22Rv1 (cell line): ENCODE measurements at regions not wholly inside any gene's neighbourhood (a gene's known extent, or its start where the extent isn't known, plus 50 kb on each side); places are given as distances from the start of the nearest gene placed in this dataset.

Source experiments
- ZFX ChIP-seq: fragments of 450-650 bp; IDR thresholded peaks from 2 replicates; pipeline ENCODE4 v1.6.1; 2017; ENCODE audit warnings: antibody characterized with exemption, borderline replicate concordance
- TF ChIP-seq, protein P1 (sequence below): fragments of 450-650 bp; IDR thresholded peaks from 2 replicates; pipeline ENCODE4 v1.5.1; 2017; ENCODE audit warnings: mild to moderate bottlenecking

DNA sequence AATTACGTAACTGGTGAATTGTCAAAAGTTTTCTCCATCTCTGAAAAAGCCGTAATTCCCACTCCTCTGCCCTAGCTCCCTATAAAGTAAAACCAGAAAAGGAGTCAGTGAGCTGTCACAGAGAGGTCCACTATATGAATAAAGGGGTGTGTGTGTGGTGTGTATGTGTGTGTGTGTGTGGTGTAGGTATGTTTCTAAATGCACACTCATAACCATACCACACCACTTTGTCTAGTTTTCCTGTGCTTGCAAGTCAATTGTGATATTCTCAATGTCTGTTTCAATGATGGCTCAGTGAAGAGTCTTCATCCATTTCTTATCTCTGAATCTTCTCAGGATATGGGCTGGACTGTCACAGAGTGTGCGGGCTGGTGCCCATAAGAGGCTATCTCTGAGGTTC is 54.8 kb upstream of the CCDC68 start:
- TF ChIP-seq, protein P1, sequence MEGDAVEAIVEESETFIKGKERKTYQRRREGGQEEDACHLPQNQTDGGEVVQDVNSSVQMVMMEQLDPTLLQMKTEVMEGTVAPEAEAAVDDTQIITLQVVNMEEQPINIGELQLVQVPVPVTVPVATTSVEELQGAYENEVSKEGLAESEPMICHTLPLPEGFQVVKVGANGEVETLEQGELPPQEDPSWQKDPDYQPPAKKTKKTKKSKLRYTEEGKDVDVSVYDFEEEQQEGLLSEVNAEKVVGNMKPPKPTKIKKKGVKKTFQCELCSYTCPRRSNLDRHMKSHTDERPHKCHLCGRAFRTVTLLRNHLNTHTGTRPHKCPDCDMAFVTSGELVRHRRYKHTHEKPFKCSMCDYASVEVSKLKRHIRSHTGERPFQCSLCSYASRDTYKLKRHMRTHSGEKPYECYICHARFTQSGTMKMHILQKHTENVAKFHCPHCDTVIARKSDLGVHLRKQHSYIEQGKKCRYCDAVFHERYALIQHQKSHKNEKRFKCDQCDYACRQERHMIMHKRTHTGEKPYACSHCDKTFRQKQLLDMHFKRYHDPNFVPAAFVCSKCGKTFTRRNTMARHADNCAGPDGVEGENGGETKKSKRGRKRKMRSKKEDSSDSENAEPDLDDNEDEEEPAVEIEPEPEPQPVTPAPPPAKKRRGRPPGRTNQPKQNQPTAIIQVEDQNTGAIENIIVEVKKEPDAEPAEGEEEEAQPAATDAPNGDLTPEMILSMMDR: no peak
- TF ChIP-seq ZFX: no peak
